Esophagus muscularis mucosa (tissue), 4 donors: ENCODE measurements at regions not wholly inside any gene's neighbourhood (a gene's known extent, or its start where the extent isn't known, plus 50 kb on each side); places are given as distances from the start of the nearest gene placed in this dataset.
"Not testable (repeated sequence)": the region's sequence is repeated elsewhere in the genome, so short reads cannot be mapped to it uniquely, and the experiment has no call there.

ENCODE experiments used
- DNase-seq: peaks from one replicate; pipeline ENCODE4 v3.0.0-alpha.2; 2017; ENCODE audit errors: extremely low spot score
- H3K27ac ChIP-seq, 4 donors: fragments of 200-600 bp; sonication (generic); replicated peaks in 1 of 4; 1 replicate in 3 of 4; 2 replicates in 1 of 4; pipeline ENCODE4 v1.5.1; 2016 to 2019; ENCODE audit warnings: mild to moderate bottlenecking in 1 of 4
- H3K27me3 ChIP-seq, 4 donors: fragments of 200-600 bp; sonication (generic); one replicate each; pipeline versions ENCODE4 v1.5.1 to v1.6.0; 2016 to 2019
- H3K36me3 ChIP-seq, 4 donors: fragments of 200-600 bp; sonication (generic); one replicate each; pipeline ENCODE4 v1.5.1; 2016 to 2019
- H3K4me1 ChIP-seq, 4 donors: fragments of 200-600 bp; sonication (generic); one replicate each; pipeline ENCODE4 v1.5.1; 2016 to 2019
- H3K4me3 ChIP-seq, 4 donors: fragments of 200-600 bp; sonication (generic); 1 replicate in 2 of 4; 2 replicates in 2 of 4; pipeline ENCODE4 v1.5.1; 2016 to 2019; ENCODE audit warnings: mild to moderate bottlenecking in 4 of 4, moderate library complexity in 1 of 4
- H3K9me3 ChIP-seq, 4 donors: fragments of 200-600 bp; sonication (generic); 1 replicate in 3 of 4; 2 replicates in 1 of 4; pipeline ENCODE4 v1.5.1; 2016 to 2019
- EP300 ChIP-seq: sonication (generic); formaldehyde crosslinking; IDR thresholded peaks from one replicate; pipeline ENCODE4 v1.6.1; 2017; ENCODE audit warnings: antibody characterized with exemption
- POLR2A ChIP-seq: fragments of 450-650 bp; IDR thresholded peaks from one replicate; pipeline ENCODE4 v1.6.1; 2017; ENCODE audit warnings: antibody characterized with exemption, moderate library complexity, mild to moderate bottlenecking, low read depth
- POLR2AphosphoS5 ChIP-seq, 2 donors: sonication (generic); formaldehyde crosslinking; IDR thresholded peaks; one replicate each; pipeline ENCODE4 v1.6.1; 2017; ENCODE audit warnings: antibody characterized with exemption in 2 of 2
- WGBS: methylation state at CpG from one replicate; pipeline ENCODE4 v1.1.5; 2018; 5-methylcytosine and 5-hydroxymethylcytosine counted together
- intact Hi-C: fragments of 100-400 bp; cut with DNase I; formaldehyde crosslinking; loops from one replicate; pipeline ENCODE4 v1.15.1; 2023
- TF ChIP-seq, protein P1 (sequence below), 3 experiments: fragments of 200-600 bp in 2 of 3; fragments of 450-650 bp in 1 of 3; sonication (generic) in 2 of 3; IDR thresholded peaks; one replicate each; pipeline ENCODE4 v1.5.1; 2017 to 2019; ENCODE audit warnings: antibody characterized with exemption in 3 of 3, mild to moderate bottlenecking in 2 of 3, moderate library complexity in 1 of 3

DNA sequence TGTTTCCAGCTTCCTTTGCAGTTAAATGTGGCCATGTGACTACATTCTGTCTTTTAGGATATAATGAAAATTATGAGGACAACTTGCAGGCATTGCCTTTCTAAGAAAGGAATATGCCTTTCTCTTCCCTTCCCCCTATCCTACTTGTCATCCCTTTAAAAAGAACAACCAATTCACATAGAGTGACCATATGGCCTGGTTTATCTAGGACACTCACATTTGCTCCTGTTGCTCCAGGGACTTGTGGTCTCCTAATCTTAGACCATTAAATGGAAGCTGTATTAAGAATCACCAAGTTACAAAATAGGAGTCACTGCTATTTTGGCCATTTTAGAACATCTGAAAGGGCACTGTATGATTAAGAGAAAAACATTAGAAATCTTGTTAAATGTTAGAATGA is 520.3 kb downstream of the DTWD2 start:
- Histone ChIP-seq H3K9me3 (no peaks in the 10 kb centered on the region), H3K4me1 (peaks cover 0 to 9% (median 0%) of the 10 kb centered on the region in 4 donors), H3K4me3 (no peak overlapping the region), H3K27ac (no peak overlapping the region), H3K27me3 (no peaks in the 10 kb centered on the region), H3K36me3 (no peaks in the 10 kb centered on the region)
- intact Hi-C loops = no loop called here
- DNase-seq = no peak
- no peak for TF ChIP-seq POLR2A
- no peak for TF ChIP-seq EP300
- no peak for TF ChIP-seq POLR2AphosphoS5 (IDR thresholded peaks at IDR 0.05)
- TF ChIP-seq, protein P1, sequence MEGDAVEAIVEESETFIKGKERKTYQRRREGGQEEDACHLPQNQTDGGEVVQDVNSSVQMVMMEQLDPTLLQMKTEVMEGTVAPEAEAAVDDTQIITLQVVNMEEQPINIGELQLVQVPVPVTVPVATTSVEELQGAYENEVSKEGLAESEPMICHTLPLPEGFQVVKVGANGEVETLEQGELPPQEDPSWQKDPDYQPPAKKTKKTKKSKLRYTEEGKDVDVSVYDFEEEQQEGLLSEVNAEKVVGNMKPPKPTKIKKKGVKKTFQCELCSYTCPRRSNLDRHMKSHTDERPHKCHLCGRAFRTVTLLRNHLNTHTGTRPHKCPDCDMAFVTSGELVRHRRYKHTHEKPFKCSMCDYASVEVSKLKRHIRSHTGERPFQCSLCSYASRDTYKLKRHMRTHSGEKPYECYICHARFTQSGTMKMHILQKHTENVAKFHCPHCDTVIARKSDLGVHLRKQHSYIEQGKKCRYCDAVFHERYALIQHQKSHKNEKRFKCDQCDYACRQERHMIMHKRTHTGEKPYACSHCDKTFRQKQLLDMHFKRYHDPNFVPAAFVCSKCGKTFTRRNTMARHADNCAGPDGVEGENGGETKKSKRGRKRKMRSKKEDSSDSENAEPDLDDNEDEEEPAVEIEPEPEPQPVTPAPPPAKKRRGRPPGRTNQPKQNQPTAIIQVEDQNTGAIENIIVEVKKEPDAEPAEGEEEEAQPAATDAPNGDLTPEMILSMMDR (IDR thresholded peaks at IDR 0.05) = no peak

DNA sequence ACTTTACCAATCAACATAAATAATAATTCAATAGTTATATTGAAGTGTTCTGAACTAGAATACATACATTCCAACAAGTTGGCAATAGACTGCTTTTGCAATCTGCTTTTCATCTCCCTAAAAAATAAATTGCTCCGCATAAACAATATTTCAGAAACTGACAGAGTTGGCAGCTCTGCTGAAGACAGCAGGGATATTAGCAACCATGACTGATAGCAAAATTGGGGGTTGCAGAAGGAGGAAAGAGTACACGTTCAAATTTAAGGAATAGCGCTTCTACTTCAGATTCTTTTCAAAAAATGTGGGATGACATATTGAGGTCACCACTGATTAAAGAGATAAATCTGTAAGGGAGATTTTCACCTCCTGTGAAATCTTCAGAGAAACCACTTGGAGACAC is 521.2 kb downstream of the DTWD2 start:
- Histone ChIP-seq H3K27me3 (no peaks in the 10 kb centered on the region), H3K4me3 (no peak overlapping the region), H3K9me3 (no peaks in the 10 kb centered on the region), H3K27ac (no peak overlapping the region), H3K4me1 (peaks cover 0 to 9% (median 0%) of the 10 kb centered on the region in 4 donors), H3K36me3 (no peaks in the 10 kb centered on the region)
- intact Hi-C loops = no loop called here
- 55% methylated on average over 3 of the region's 3 CpGs for WGBS
- DNase-seq = no peak
- TF ChIP-seq EP300 (no peak), POLR2AphosphoS5 (IDR thresholded peaks at IDR 0.05) (no peak), POLR2A (no peak)
- TF ChIP-seq, protein P1 (IDR thresholded peaks at IDR 0.05) = no peak

DNA sequence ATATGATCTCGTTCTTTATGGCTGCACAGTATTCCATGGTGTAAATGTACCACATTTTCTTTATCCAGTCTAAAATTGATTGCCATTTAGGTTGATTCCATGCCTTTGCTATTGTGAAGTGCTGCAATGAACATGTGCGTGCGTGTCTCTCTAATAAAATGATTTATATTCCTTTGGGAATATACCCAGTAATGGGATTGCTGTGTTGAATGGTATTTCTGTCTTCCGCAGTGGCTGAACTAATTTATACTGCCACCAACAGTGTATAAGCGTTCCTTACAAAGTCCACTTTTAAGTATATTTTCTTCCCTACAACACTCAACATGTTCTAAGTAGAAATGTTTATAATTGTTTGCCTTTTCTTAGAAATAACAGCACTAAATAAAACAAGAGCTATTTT is 521.9 kb downstream of the DTWD2 start:
- Histone ChIP-seq H3K27ac (no peak overlapping the region), H3K9me3 (no peaks in the 10 kb centered on the region), H3K27me3 (no peaks in the 10 kb centered on the region), H3K4me3 (no peak overlapping the region), H3K36me3 (no peaks in the 10 kb centered on the region), H3K4me1 (peaks cover 0 to 9% (median 0%) of the 10 kb centered on the region in 4 donors)
- intact Hi-C loops = no loop called here
- TF ChIP-seq POLR2AphosphoS5 (IDR thresholded peaks at IDR 0.05) = no peak
- no peak for TF ChIP-seq EP300
- no peak for TF ChIP-seq POLR2A
- TF ChIP-seq, protein P1 (IDR thresholded peaks at IDR 0.05) = no peak
- 88% methylated on average over 5 of the region's 5 CpGs for WGBS
- DNase-seq = no peak

- H3K27ac ChIP-seq, H3K36me3 ChIP-seq, H3K9me3 ChIP-seq, H3K27me3 ChIP-seq, H3K4me3 ChIP-seq, intact Hi-C loops, DNase-seq, H3K4me1 ChIP-seq: not testable (repeated sequence)
- WGBS = 93% methylated on average over 2 of the region's 2 CpGs
Measured at GRCh38 chr5:118462276-118462675, 526.1 kb downstream of the DTWD2 start.

GRCh38 chr5:118461436-118461835 is 526.9 kb downstream of the DTWD2 start:
- no peaks in the 10 kb centered on the region for H3K4me1 ChIP-seq
- TF ChIP-seq POLR2A = no peak
- WGBS = 88% methylated on average over 3 of the region's 3 CpGs
- intact Hi-C loops = no loop called here
- H3K27ac ChIP-seq = no peak overlapping the region
- DNase-seq = no peak
- H3K4me3 ChIP-seq = no peak overlapping the region
- no peaks in the 10 kb centered on the region for H3K9me3 ChIP-seq
- no peaks in the 10 kb centered on the region for H3K36me3 ChIP-seq
- no peaks in the 10 kb centered on the region for H3K27me3 ChIP-seq

DNA sequence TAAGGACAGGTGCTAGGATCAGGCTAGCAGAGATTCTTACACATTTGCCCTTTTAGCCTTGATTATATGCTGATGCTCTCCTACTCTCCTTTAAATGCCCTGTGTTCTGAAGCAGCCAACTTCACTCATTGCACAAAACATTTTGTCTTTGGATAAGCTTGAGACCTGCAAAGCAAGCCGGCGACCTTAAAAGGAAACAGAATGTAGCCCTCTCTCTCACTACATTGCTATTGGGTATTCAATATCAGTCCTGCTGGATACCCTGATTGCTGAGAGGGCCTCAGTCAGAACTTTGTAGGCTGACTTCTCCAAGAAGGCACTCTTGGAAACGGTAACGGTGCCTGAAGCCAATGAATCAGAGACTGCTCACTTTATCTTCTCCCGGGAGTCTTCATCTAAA is 528.9 kb downstream of the DTWD2 start:
- Histone ChIP-seq H3K36me3 (no peaks in the 10 kb centered on the region), H3K4me3 (no peak overlapping the region), H3K27ac (no peak overlapping the region), H3K9me3 (no peaks in the 10 kb centered on the region), H3K4me1 (no peaks in the 10 kb centered on the region), H3K27me3 (no peaks in the 10 kb centered on the region)
- TF ChIP-seq POLR2A = no peak
- TF ChIP-seq EP300 = no peak
- TF ChIP-seq POLR2AphosphoS5 (IDR thresholded peaks at IDR 0.05) = no peak
- TF ChIP-seq, protein P1 (IDR thresholded peaks at IDR 0.05) = no peak
- no peak for DNase-seq
- 89% methylated on average over 5 of the region's 5 CpGs for WGBS
- intact Hi-C loops = no loop called here
